ENCODE measurements at regions not wholly inside any gene's neighbourhood (a gene's known extent, or its start where the extent isn't known, plus 50 kb on each side); places are given as distances from the start of the nearest gene placed in this dataset.
"Not testable (repeated sequence)": the region's sequence is repeated elsewhere in the genome, so short reads cannot be mapped to it uniquely, and the experiment has no call there.

- DNase-seq (no peak), ATAC-seq (ENCODE audit: low read depth in 2 of 2) (no peak)
- Mint-ChIP-seq H3K9me3 (peaks cover 0 to 5% (median 2%) of the 10 kb centered on the region in 7 donors), H3K4me3 (no peak overlapping the region), H3K27me3 (no peaks in the 10 kb centered on the region), H3K36me3 (no peaks in the 10 kb centered on the region), H3K4me1 (no peaks in the 10 kb centered on the region), H3K27ac (no peak overlapping the region)
- no peaks in the 10 kb centered on the region for H3K36me3 ChIP-seq (ENCODE audit: control insufficient read depth, insufficient read depth, low read length)
- no peak overlapping the region for H3K4me3 ChIP-seq (ENCODE audit: low read depth, low read length)
- H3K27me3 ChIP-seq (ENCODE audit: control insufficient read depth, insufficient read depth, low read length), result no peaks in the 10 kb centered on the region
- H3K9me3 ChIP-seq (ENCODE audit: control insufficient read depth in 2 of 2, low read length in 2 of 2), result no peaks in the 10 kb centered on the region
- no peaks in the 10 kb centered on the region for H3K4me1 ChIP-seq (ENCODE audit: control insufficient read depth, insufficient read depth, low read length, poor library complexity, severe bottlenecking)
- no peak overlapping the region for H3K27ac ChIP-seq (ENCODE audit: insufficient read depth, low read length, poor library complexity, severe bottlenecking)
Observed at GRCh38 chr20:6698723-6699122, 68.8 kb upstream of the BMP2 start.

- H3K9me3 Mint-ChIP-seq, result peaks cover 0 to 5% (median 2%) of the 10 kb centered on the region in 7 donors
- H3K4me1 ChIP-seq (ENCODE audit: control insufficient read depth, insufficient read depth, low read length, poor library complexity, severe bottlenecking), result no peaks in the 10 kb centered on the region
- no peak overlapping the region for H3K27ac Mint-ChIP-seq
- no peak for ATAC-seq (ENCODE audit: low read depth in 2 of 2)
- H3K36me3 ChIP-seq (ENCODE audit: control insufficient read depth, insufficient read depth, low read length), result no peaks in the 10 kb centered on the region
- no peak overlapping the region for H3K27ac ChIP-seq (ENCODE audit: insufficient read depth, low read length, poor library complexity, severe bottlenecking)
- no peak overlapping the region for H3K4me3 Mint-ChIP-seq
- no peaks in the 10 kb centered on the region for H3K4me1 Mint-ChIP-seq
- no peaks in the 10 kb centered on the region for H3K9me3 ChIP-seq (ENCODE audit: control insufficient read depth in 2 of 2, low read length in 2 of 2)
- no peak overlapping the region for H3K4me3 ChIP-seq (ENCODE audit: low read depth, low read length)
- no peaks in the 10 kb centered on the region for H3K36me3 Mint-ChIP-seq
- DNase-seq, result no peak
- H3K27me3 ChIP-seq (ENCODE audit: control insufficient read depth, insufficient read depth, low read length), result no peaks in the 10 kb centered on the region
- H3K27me3 Mint-ChIP-seq, result no peaks in the 10 kb centered on the region
Observed at GRCh38 chr20:6698056-6698455, 69.4 kb upstream of the BMP2 start.

GRCh38 chr20:6697228-6697972 is 70.1 kb upstream of the BMP2 start:
- Mint-ChIP-seq H3K9me3 (peaks cover 0 to 5% (median 2%) of the 10 kb centered on the region in 7 donors), H3K27ac (no peak overlapping the region), H3K36me3 (no peaks in the 10 kb centered on the region), H3K4me3 (no peak overlapping the region), H3K27me3 (no peaks in the 10 kb centered on the region), H3K4me1 (no peaks in the 10 kb centered on the region)
- no peaks in the 10 kb centered on the region for H3K4me1 ChIP-seq (ENCODE audit: control insufficient read depth, insufficient read depth, low read length, poor library complexity, severe bottlenecking)
- DNase-seq (no peak), ATAC-seq (ENCODE audit: low read depth in 2 of 2) (no peak)
- no peaks in the 10 kb centered on the region for H3K27me3 ChIP-seq (ENCODE audit: control insufficient read depth, insufficient read depth, low read length)
- no peaks in the 10 kb centered on the region for H3K9me3 ChIP-seq (ENCODE audit: control insufficient read depth in 2 of 2, low read length in 2 of 2)
- no peaks in the 10 kb centered on the region for H3K36me3 ChIP-seq (ENCODE audit: control insufficient read depth, insufficient read depth, low read length)
- H3K4me3 ChIP-seq (ENCODE audit: low read depth, low read length), result no peak overlapping the region
- no peak overlapping the region for H3K27ac ChIP-seq (ENCODE audit: insufficient read depth, low read length, poor library complexity, severe bottlenecking)

- Mint-ChIP-seq H3K27ac (no peak overlapping the region), H3K36me3 (no peaks in the 10 kb centered on the region), H3K27me3 (no peaks in the 10 kb centered on the region), H3K4me1 (no peaks in the 10 kb centered on the region), H3K9me3 (peaks cover 0 to 6% (median 2%) of the 10 kb centered on the region in 7 donors), H3K4me3 (no peak overlapping the region)
- Histone ChIP-seq H3K36me3 (ENCODE audit: control insufficient read depth, insufficient read depth, low read length) (no peaks in the 10 kb centered on the region), H3K27me3 (ENCODE audit: control insufficient read depth, insufficient read depth, low read length) (no peaks in the 10 kb centered on the region), H3K27ac (ENCODE audit: insufficient read depth, low read length, poor library complexity, severe bottlenecking) (no peak overlapping the region), H3K9me3 (ENCODE audit: control insufficient read depth in 2 of 2, low read length in 2 of 2) (peaks cover 0 to 2% of the 10 kb centered on the region in 2 experiments), H3K4me3 (ENCODE audit: low read depth, low read length) (no peak overlapping the region), H3K4me1 (ENCODE audit: control insufficient read depth, insufficient read depth, low read length, poor library complexity, severe bottlenecking) (no peaks in the 10 kb centered on the region)
- DNase-seq, result no peak
- no peak for ATAC-seq (ENCODE audit: low read depth in 2 of 2)
Observed at GRCh38 chr20:6696001-6696400, 71.5 kb upstream of the BMP2 start.

DNA sequence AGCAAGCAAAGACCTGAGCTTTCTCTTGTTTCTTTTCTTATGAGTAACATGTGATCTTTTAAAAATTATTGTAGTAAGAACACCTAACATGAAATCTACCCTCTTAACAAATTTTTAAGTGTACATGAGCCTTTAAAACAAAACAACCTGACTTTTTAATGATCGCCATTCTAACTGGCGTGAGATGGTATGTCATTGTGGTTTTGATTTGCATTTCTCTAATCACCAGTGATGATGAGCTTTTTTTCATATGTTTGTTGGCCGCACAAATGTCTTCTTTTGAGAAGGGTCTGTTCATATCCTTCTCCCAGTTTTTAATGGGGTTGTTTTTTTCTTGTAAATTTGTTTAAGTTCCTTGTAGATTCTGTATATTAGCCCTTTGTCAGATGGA is 73.7 kb upstream of the BMP2 start:
- not testable (repeated sequence) for H3K9me3 ChIP-seq (ENCODE audit: control insufficient read depth in 2 of 2, low read length in 2 of 2); H3K27ac ChIP-seq (ENCODE audit: insufficient read depth, low read length, poor library complexity, severe bottlenecking); H3K27me3 ChIP-seq (ENCODE audit: control insufficient read depth, insufficient read depth, low read length); H3K36me3 ChIP-seq (ENCODE audit: control insufficient read depth, insufficient read depth, low read length); H3K4me1 Mint-ChIP-seq; DNase-seq; ATAC-seq (ENCODE audit: low read depth in 2 of 2); H3K4me3 Mint-ChIP-seq; H3K36me3 Mint-ChIP-seq; H3K27ac Mint-ChIP-seq; H3K4me1 ChIP-seq (ENCODE audit: control insufficient read depth, insufficient read depth, low read length, poor library complexity, severe bottlenecking); H3K4me3 ChIP-seq (ENCODE audit: low read depth, low read length); H3K27me3 Mint-ChIP-seq
- H3K9me3 Mint-ChIP-seq, result peaks cover 0 to 11% (median 4%) of the 10 kb centered on the region in 7 donors

DNA sequence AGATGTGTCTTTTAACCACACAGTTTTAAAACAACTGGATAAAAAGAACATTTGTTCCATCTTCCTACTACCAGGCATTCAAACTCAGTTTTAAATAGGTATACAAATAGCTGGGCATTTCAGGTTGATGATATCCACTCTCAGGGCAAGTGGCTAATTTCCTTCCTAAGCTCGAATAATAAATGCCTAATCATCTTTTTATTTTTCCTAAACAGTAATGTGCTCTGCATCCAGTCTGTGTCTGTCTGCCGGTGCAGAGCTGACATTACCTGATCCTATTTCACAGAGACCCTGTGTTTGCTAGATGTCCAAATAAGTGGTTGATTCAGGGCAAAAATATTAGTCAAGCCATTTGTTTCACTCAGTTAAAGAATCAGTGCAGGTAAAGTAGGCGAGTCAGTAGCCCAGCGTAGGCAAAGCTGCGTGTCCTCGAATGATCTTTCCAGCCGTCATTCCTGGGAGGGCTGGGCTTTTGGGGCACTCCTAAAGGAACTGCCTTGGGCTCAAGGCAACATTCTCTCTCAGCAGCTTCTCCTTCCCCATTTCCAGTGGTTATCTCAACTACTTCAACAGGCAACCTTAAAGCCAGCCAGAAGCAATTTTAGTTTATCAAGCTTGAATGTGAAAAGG is 74.2 kb upstream of the BMP2 start:
- Mint-ChIP-seq H3K4me3 (no peak overlapping the region), H3K36me3 (no peaks in the 10 kb centered on the region), H3K9me3 (peaks cover 0 to 11% (median 4%) of the 10 kb centered on the region in 7 donors), H3K27ac (no peak overlapping the region), H3K4me1 (no peaks in the 10 kb centered on the region), H3K27me3 (no peaks in the 10 kb centered on the region)
- Histone ChIP-seq H3K4me1 (ENCODE audit: control insufficient read depth, insufficient read depth, low read length, poor library complexity, severe bottlenecking) (no peaks in the 10 kb centered on the region), H3K27me3 (ENCODE audit: control insufficient read depth, insufficient read depth, low read length) (no peaks in the 10 kb centered on the region), H3K4me3 (ENCODE audit: low read depth, low read length) (no peak overlapping the region), H3K27ac (ENCODE audit: insufficient read depth, low read length, poor library complexity, severe bottlenecking) (no peak overlapping the region), H3K9me3 (ENCODE audit: control insufficient read depth in 2 of 2, low read length in 2 of 2) (peaks cover 0 to 2% of the 10 kb centered on the region in 2 experiments), H3K36me3 (ENCODE audit: control insufficient read depth, insufficient read depth, low read length) (no peaks in the 10 kb centered on the region)
- DNase-seq, result no peak
- no peak for ATAC-seq (ENCODE audit: low read depth in 2 of 2)

DNA sequence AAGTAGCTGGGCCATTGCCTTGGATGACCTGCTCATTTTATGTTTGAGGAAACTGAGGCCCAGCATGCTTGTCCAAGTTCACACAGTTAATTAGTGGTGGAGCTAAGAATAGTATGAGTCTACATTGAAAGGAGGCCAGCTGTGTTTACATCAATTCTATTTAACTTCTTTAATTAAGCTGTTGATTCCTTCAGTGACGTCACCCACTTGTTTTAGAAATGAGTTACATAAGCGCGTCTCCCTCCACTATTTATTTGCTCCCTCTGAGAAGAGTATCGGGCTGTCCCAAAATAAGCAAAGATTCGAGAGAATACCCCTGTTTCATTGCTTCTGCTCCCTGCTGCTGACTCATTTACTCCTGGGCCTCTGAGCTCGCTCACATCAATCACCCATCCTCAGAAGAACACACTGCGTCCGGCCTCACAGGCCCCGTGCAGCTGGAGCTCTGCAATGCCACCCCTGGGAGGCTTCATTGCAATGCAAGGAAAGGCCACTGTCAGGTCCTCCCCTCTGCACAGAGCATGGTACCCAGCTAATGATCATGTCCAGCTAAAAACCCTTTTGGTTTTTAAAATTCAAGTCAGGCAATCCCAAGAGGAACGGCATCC is 74.8 kb upstream of the BMP2 start:
- Mint-ChIP-seq H3K4me1 (no peaks in the 10 kb centered on the region), H3K9me3 (peaks cover 0 to 10% (median 4%) of the 10 kb centered on the region in 7 donors), H3K4me3 (no peak overlapping the region), H3K27me3 (no peaks in the 10 kb centered on the region), H3K27ac (no peak overlapping the region), H3K36me3 (no peaks in the 10 kb centered on the region)
- Histone ChIP-seq H3K4me3 (ENCODE audit: low read depth, low read length) (no peak overlapping the region), H3K9me3 (ENCODE audit: control insufficient read depth in 2 of 2, low read length in 2 of 2) (peaks cover 0 to 2% of the 10 kb centered on the region in 2 experiments), H3K27ac (ENCODE audit: insufficient read depth, low read length, poor library complexity, severe bottlenecking) (no peak overlapping the region), H3K27me3 (ENCODE audit: control insufficient read depth, insufficient read depth, low read length) (no peaks in the 10 kb centered on the region), H3K36me3 (ENCODE audit: control insufficient read depth, insufficient read depth, low read length) (no peaks in the 10 kb centered on the region), H3K4me1 (ENCODE audit: control insufficient read depth, insufficient read depth, low read length, poor library complexity, severe bottlenecking) (no peaks in the 10 kb centered on the region)
- DNase-seq (no peak), ATAC-seq (ENCODE audit: low read depth in 2 of 2) (no peak)
